ENCODE measurements at regions not wholly inside any gene's neighbourhood (a gene's known extent, or its start where the extent isn't known, plus 50 kb on each side); places are given as distances from the start of the nearest gene placed in this dataset.

DNA sequence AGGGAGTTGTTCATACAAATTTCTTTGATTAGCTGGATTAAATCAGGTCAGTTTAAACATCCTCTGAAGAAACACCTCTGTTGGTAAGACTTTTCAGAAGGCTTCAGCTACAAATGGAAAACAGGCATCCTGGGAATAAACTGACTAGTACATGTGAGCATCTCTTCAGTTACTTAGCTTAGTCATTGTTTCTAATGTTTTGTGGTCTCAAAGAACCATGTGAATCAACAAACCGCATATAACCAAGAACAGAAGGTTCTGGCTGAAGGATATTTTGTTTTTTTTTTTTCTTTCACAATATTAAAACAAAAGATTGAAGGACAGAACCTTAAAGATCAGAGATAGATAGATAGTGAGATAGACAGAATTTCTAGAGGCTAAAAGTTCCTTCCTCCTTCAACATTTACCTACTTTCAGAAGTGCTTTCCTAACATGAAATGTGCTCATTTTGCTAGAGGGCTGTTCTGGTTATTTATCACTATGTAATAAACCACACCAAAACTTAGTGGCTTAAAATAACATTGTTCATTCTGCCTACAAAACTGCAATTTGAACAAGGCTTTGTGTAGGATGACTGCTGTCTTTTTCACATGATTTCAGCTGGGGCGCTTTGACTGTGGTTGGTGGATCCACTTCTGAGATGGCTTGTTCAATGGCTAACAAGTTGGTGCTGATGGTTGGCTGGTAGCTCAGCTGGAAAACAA lies 119.8 kb upstream of the PTGFR start:
- TF ChIP-seq, protein P1, sequence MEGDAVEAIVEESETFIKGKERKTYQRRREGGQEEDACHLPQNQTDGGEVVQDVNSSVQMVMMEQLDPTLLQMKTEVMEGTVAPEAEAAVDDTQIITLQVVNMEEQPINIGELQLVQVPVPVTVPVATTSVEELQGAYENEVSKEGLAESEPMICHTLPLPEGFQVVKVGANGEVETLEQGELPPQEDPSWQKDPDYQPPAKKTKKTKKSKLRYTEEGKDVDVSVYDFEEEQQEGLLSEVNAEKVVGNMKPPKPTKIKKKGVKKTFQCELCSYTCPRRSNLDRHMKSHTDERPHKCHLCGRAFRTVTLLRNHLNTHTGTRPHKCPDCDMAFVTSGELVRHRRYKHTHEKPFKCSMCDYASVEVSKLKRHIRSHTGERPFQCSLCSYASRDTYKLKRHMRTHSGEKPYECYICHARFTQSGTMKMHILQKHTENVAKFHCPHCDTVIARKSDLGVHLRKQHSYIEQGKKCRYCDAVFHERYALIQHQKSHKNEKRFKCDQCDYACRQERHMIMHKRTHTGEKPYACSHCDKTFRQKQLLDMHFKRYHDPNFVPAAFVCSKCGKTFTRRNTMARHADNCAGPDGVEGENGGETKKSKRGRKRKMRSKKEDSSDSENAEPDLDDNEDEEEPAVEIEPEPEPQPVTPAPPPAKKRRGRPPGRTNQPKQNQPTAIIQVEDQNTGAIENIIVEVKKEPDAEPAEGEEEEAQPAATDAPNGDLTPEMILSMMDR (IDR thresholded peaks at IDR 0.05; ENCODE audit: borderline replicate concordance, control extremely low read depth, extremely low read depth, insufficient read depth, missing control alignments) = no peak
- no peak for DNase-seq (ENCODE audit: low spot score)
- in situ Hi-C loops (cut with MboI; ENCODE audit: low sequenced_read_pairs, unreplicated experiment) = no loop called here

DNA sequence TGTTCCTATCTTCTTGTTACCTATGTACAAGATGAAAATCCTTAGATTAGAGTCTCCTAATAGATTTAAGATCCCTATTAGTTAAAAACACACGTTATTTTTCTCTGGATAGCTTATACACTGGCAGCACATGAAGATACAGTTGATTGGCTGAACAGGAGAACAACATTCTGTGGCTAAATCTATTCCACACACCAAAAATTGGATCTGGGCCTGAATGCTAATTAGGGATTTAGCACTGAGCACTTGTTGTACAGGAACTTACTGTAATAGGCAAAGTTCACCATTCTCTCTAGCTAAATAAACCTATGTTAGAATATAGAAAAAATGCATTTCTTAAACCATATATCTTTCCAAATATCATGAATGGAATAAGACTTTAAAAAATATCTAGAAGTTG lies 117.1 kb upstream of the PTGFR start:
- in situ Hi-C loops (cut with MboI; ENCODE audit: low sequenced_read_pairs, unreplicated experiment) = no loop called here
- TF ChIP-seq, protein P1 (IDR thresholded peaks at IDR 0.05; ENCODE audit: borderline replicate concordance, control extremely low read depth, extremely low read depth, insufficient read depth, missing control alignments) = no peak
- no peak for DNase-seq (ENCODE audit: low spot score)

DNA sequence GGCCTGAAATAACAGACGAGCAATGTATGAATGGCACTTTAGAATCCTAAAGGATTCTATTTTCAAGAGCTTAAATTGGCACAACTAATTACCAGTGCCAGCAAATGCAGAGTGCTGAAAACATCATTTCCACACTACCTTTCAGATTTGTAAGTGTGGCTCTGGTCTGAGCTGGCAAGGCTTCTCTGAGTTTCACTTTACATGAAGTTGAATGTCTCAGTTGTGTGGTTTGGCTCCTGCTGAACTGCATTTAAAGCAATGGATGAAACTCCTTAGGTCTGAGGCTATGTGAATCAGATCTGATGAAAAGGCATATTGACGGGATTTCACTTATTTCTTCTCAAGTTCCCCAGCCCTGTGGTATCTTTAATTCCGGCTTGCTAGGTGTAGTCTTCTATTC lies 114.8 kb upstream of the PTGFR start:
- TF ChIP-seq, protein P1 (IDR thresholded peaks at IDR 0.05; ENCODE audit: borderline replicate concordance, control extremely low read depth, extremely low read depth, insufficient read depth, missing control alignments) = no peak
- DNase-seq (ENCODE audit: low spot score) = no peak
- in situ Hi-C loops (cut with MboI; ENCODE audit: low sequenced_read_pairs, unreplicated experiment) = no loop called here

DNA sequence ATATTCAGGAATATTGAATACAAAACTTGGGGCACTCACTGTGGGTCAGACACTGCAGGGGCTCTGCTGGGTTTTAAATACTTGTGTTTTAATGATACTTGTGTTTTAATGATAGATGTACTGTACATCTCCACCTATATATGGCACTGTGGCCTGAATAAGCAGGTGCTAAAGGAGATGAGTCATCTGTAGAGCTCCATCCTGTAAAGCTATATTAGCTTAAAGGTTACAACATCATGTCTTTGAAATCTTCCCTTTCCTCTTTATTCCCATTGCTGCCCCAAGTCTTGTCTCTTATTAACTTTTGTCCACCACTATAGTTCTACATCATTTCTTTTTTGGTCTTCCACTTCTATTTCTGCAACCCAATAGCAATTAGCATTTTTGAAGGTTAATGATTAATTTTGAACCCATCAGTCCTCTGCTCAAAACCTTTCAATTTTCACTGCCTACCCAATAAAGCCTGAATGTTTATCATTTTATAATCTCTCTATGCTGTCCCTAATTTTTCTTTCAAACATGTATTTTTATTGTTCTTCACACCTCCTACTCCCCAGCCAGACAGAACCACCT lies 113.3 kb upstream of the PTGFR start:
- TF ChIP-seq, protein P1 (IDR thresholded peaks at IDR 0.05; ENCODE audit: borderline replicate concordance, control extremely low read depth, extremely low read depth, insufficient read depth, missing control alignments) = no peak
- DNase-seq (ENCODE audit: low spot score) = no peak
- in situ Hi-C loops (cut with MboI; ENCODE audit: low sequenced_read_pairs, unreplicated experiment) = no loop called here

DNA sequence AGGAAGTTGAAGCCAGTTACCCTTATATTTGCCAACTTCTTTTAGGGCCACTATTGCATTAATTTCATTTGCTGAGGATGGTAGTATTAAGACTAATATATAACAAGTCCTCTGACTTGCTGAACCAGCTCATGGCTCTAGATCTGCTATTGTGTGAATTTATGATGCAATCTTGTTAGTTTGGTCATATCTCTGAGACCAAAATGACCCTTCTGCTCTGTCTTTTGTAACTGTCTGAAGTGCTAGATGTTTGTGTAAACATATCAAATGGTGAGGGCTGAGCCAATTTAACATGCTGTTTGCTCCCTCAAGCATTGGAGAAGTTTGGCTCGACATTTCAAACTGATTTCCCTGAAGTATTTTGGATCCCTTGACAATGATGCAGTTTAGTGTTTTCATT lies 106.9 kb upstream of the PTGFR start:
- DNase-seq (ENCODE audit: low spot score) = no peak
- in situ Hi-C loops (cut with MboI; ENCODE audit: low sequenced_read_pairs, unreplicated experiment) = no loop called here
- TF ChIP-seq, protein P1 (IDR thresholded peaks at IDR 0.05; ENCODE audit: borderline replicate concordance, control extremely low read depth, extremely low read depth, insufficient read depth, missing control alignments) = no peak

DNA sequence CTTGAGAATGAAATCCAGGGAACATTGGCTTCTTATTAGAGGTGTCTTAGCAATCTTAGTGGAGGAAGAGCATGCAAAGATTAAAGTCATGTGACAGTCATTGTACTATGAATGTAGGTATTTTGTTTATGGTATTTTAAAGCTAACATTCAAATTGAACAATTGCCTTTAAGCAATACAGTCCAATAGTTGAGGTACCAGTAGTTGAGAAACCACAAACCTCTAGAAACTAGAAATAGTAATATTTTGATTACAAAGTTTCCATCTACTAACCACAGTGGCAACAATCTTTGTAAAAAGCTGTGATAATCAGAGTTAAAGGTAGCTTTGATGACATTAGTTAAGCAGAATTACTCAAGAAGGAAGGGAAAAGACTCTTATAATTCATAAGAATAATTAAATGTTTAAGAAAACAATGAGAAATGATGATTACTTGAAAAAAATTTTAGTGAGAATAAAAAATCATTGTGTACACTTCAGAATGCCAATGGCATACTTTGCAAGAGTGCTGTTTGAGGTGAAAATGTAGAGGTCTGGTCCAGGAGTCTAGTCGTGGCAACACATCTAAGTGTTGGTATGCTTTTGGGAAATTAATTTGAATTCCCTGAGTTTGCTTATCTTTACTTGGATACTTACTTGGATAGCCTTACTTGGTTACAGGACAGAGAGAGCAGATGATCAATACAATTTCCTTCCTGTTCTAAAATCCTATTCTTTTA lies 104.9 kb upstream of the PTGFR start:
- DNase-seq (ENCODE audit: low spot score) = no peak
- in situ Hi-C loops (cut with MboI; ENCODE audit: low sequenced_read_pairs, unreplicated experiment) = no loop called here
- TF ChIP-seq, protein P1 (IDR thresholded peaks at IDR 0.05; ENCODE audit: borderline replicate concordance, control extremely low read depth, extremely low read depth, insufficient read depth, missing control alignments) = no peak

All from GM13976 (cell line).